ENCODE measurements at regions not wholly inside any gene's neighbourhood (a gene's known extent, or its start where the extent isn't known, plus 50 kb on each side); places are given as distances from the start of the nearest gene placed in this dataset.
"Not testable (repeated sequence)": the region's sequence is repeated elsewhere in the genome, so short reads cannot be mapped to it uniquely, and the experiment has no call there.

- CTCF ChIA-PET: no interaction called here
- no peaks in the 10 kb centered on the region for H3K36me3 ChIP-seq (ENCODE audit: insufficient read depth, low read length)
- no peaks in the 10 kb centered on the region for H3K36me3 Mint-ChIP-seq
These were observed 521.1 kb downstream of the PLOD2 start for GRCh38 chr3:145639875-145640274.

DNA sequence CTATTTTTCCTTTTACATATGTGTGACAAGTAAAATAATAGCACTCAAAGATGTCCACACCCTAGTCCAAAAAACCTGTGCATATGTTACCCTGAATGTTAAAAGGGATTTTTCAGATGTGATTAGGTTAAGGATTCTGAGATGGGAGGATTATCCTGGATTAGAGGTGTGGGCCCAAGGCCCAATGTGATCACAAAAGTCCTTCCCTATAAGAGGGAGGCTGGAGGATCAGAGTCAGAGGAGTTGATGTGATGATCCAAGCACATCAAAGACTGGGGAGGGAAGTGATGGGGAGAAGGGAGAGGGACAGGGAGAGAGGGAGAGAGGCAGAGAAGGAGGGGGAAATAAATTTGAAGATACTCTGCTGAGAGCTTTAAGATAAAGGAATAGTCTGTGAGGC, 512.6 kb downstream of the PLOD2 start:
- no peak for DNase-seq
- no peak overlapping the region for H3K4me3 ChIP-seq (ENCODE audit: low read length)
- peaks cover 4 to 10% (median 6%) of the 10 kb centered on the region in 5 donors for H3K9me3 Mint-ChIP-seq
- H3K27ac Mint-ChIP-seq: no peak overlapping the region
- no peaks in the 10 kb centered on the region for H3K4me1 Mint-ChIP-seq
- no peak overlapping the region for H3K4me3 Mint-ChIP-seq
- ChIA-PET CTCF (no interaction called here), POLR2A (no interaction called here)
- H3K4me1 ChIP-seq (ENCODE audit: insufficient read depth, low read length): no peaks in the 10 kb centered on the region
- no peak overlapping the region for H3K27ac ChIP-seq (ENCODE audit: low read depth, low read length)
- no peaks in the 10 kb centered on the region for H3K27me3 ChIP-seq (ENCODE audit: insufficient read depth, low read length, poor library complexity, severe bottlenecking)
- H3K9me3 ChIP-seq (ENCODE audit: low read length): no peaks in the 10 kb centered on the region
- no peaks in the 10 kb centered on the region for H3K36me3 ChIP-seq (ENCODE audit: insufficient read depth, low read length)
- no peaks in the 10 kb centered on the region for H3K36me3 Mint-ChIP-seq
- no peaks in the 10 kb centered on the region for H3K27me3 Mint-ChIP-seq

More at GRCh38 chr3:145639875-145640274, 521.1 kb downstream of the PLOD2 start:
- H3K27ac ChIP-seq (ENCODE audit: low read depth, low read length): no peak overlapping the region
- H3K9me3 ChIP-seq (ENCODE audit: low read length): no peaks in the 10 kb centered on the region
- H3K4me3 Mint-ChIP-seq: no peak overlapping the region
- H3K4me1 ChIP-seq (ENCODE audit: insufficient read depth, low read length): no peaks in the 10 kb centered on the region
- H3K27me3 ChIP-seq (ENCODE audit: insufficient read depth, low read length, poor library complexity, severe bottlenecking): no peaks in the 10 kb centered on the region
- no peak for DNase-seq
- POLR2A ChIA-PET: no interaction called here
- no peak overlapping the region for H3K27ac Mint-ChIP-seq
- H3K4me1 Mint-ChIP-seq: no peaks in the 10 kb centered on the region
- no peak overlapping the region for H3K4me3 ChIP-seq (ENCODE audit: low read length)
- peaks cover 0 to 23% (median 6%) of the 10 kb centered on the region in 5 donors for H3K9me3 Mint-ChIP-seq
- H3K27me3 Mint-ChIP-seq: no peaks in the 10 kb centered on the region

DNA sequence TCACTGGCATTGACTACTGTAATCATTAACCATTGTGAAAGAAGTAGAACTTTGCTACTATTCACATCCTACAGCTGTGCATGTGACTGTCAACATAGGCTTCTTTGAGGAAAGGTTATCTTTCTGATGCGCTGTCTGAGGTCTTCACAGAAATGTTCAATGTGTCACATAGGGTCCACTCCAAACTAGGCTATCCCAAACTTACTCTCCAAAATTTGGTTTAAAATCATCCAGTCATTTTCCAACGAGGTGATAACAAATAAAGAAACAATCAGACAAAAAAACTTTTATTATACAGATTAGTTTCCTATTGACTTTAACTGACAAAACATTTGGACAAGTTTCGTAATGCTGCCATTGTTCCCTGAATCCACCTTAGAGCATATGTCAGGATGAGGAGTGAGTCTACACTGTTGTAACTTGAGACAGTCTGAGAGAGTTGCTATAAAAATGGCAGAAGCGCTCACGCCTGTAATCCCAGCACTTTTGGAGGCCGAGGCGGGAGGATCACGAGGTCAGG, 511.6 kb downstream of the PLOD2 start:
- Histone ChIP-seq H3K4me1 (ENCODE audit: insufficient read depth, low read length) (no peaks in the 10 kb centered on the region), H3K9me3 (ENCODE audit: low read length) (no peaks in the 10 kb centered on the region), H3K36me3 (ENCODE audit: insufficient read depth, low read length) (no peaks in the 10 kb centered on the region), H3K27ac (ENCODE audit: low read depth, low read length) (no peak overlapping the region), H3K4me3 (ENCODE audit: low read length) (no peak overlapping the region), H3K27me3 (ENCODE audit: insufficient read depth, low read length, poor library complexity, severe bottlenecking) (no peaks in the 10 kb centered on the region)
- Mint-ChIP-seq H3K4me1 (no peaks in the 10 kb centered on the region), H3K27ac (no peak overlapping the region), H3K9me3 (peaks cover 4 to 10% (median 6%) of the 10 kb centered on the region in 5 donors), H3K27me3 (no peaks in the 10 kb centered on the region), H3K36me3 (no peaks in the 10 kb centered on the region), H3K4me3 (no peak overlapping the region)
- no peak for DNase-seq
- CTCF ChIA-PET: no interaction called here
- POLR2A ChIA-PET: no interaction called here

GRCh38 chr3:145650170-145650569, 510.8 kb downstream of the PLOD2 start:
- Histone ChIP-seq H3K36me3 (ENCODE audit: insufficient read depth, low read length) (no peaks in the 10 kb centered on the region), H3K4me1 (ENCODE audit: insufficient read depth, low read length) (no peaks in the 10 kb centered on the region), H3K4me3 (ENCODE audit: low read length) (no peak overlapping the region), H3K27ac (ENCODE audit: low read depth, low read length) (no peak overlapping the region), H3K27me3 (ENCODE audit: insufficient read depth, low read length, poor library complexity, severe bottlenecking) (no peaks in the 10 kb centered on the region), H3K9me3 (ENCODE audit: low read length) (no peaks in the 10 kb centered on the region)
- Mint-ChIP-seq H3K9me3 (peaks cover 3 to 10% (median 6%) of the 10 kb centered on the region in 5 donors), H3K27ac (no peak overlapping the region), H3K4me3 (no peak overlapping the region), H3K4me1 (no peaks in the 10 kb centered on the region), H3K36me3 (no peaks in the 10 kb centered on the region), H3K27me3 (no peaks in the 10 kb centered on the region)
- POLR2A ChIA-PET: no interaction called here
- CTCF ChIA-PET: no interaction called here
- DNase-seq: no peak

GRCh38 chr3:145671121-145671520, 489.9 kb downstream of the PLOD2 start:
- peaks cover 0 to 13% (median 3%) of the 10 kb centered on the region in 5 donors for H3K9me3 Mint-ChIP-seq
- ChIA-PET POLR2A (no interaction called here), CTCF (no interaction called here)
- H3K9me3 ChIP-seq (ENCODE audit: low read length): no peaks in the 10 kb centered on the region
- no peaks in the 10 kb centered on the region for H3K36me3 Mint-ChIP-seq
- no peak for DNase-seq
- H3K27me3 Mint-ChIP-seq: no peaks in the 10 kb centered on the region
- no peaks in the 10 kb centered on the region for H3K27me3 ChIP-seq (ENCODE audit: insufficient read depth, low read length, poor library complexity, severe bottlenecking)
- H3K4me1 ChIP-seq (ENCODE audit: insufficient read depth, low read length): no peaks in the 10 kb centered on the region
- H3K4me1 Mint-ChIP-seq: no peaks in the 10 kb centered on the region
- H3K27ac ChIP-seq (ENCODE audit: low read depth, low read length): no peak overlapping the region
- H3K27ac Mint-ChIP-seq: no peak overlapping the region
- H3K4me3 Mint-ChIP-seq: no peak overlapping the region
- no peaks in the 10 kb centered on the region for H3K36me3 ChIP-seq (ENCODE audit: insufficient read depth, low read length)
- H3K4me3 ChIP-seq (ENCODE audit: low read length): no peak overlapping the region

DNA sequence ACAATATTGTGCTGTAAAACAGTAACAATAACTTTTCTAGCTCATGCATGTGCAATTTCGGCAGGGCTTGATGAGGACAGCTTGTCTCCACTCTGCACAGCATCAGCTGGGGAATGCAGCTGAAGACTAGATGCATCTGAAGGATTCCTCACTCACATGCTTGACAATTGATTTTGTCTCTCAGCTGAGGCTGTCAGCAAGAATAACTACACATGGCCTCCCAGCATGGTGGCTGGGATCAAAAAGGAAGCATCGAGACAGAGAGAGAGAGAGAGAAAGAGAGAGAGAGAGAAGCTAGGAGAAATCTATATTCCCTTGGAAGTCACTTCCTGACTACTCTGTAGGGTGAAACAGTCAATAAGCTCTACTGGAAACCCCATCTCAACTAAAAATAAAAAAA, 487.1 kb downstream of the PLOD2 start:
- Mint-ChIP-seq H3K27ac (no peak overlapping the region), H3K36me3 (no peaks in the 10 kb centered on the region), H3K27me3 (no peaks in the 10 kb centered on the region), H3K4me1 (no peaks in the 10 kb centered on the region), H3K4me3 (no peak overlapping the region), H3K9me3 (peaks cover 0 to 24% (median 4%) of the 10 kb centered on the region in 5 donors)
- H3K27me3 ChIP-seq (ENCODE audit: insufficient read depth, low read length, poor library complexity, severe bottlenecking): no peaks in the 10 kb centered on the region
- no peaks in the 10 kb centered on the region for H3K4me1 ChIP-seq (ENCODE audit: insufficient read depth, low read length)
- no peak overlapping the region for H3K27ac ChIP-seq (ENCODE audit: low read depth, low read length)
- H3K9me3 ChIP-seq (ENCODE audit: low read length): no peaks in the 10 kb centered on the region
- no peaks in the 10 kb centered on the region for H3K36me3 ChIP-seq (ENCODE audit: insufficient read depth, low read length)
- no peak overlapping the region for H3K4me3 ChIP-seq (ENCODE audit: low read length)
- ChIA-PET POLR2A (no interaction called here), CTCF (no interaction called here)
- no peak for DNase-seq

- H3K4me1 Mint-ChIP-seq: no peaks in the 10 kb centered on the region
- POLR2A ChIA-PET: no interaction called here
- no peak overlapping the region for H3K4me3 ChIP-seq (ENCODE audit: low read length)
- peak overlapping the region in 1 of 8 donors; percentile 64 for H3K27ac Mint-ChIP-seq
- H3K27me3 Mint-ChIP-seq: no peaks in the 10 kb centered on the region
- H3K4me1 ChIP-seq (ENCODE audit: insufficient read depth, low read length): no peaks in the 10 kb centered on the region
- no peak for DNase-seq
- no peaks in the 10 kb centered on the region for H3K36me3 ChIP-seq (ENCODE audit: insufficient read depth, low read length)
- peaks cover 0 to 15% (median 4%) of the 10 kb centered on the region in 5 donors for H3K9me3 Mint-ChIP-seq
- H3K9me3 ChIP-seq (ENCODE audit: low read length): no peaks in the 10 kb centered on the region
- no peak overlapping the region for H3K4me3 Mint-ChIP-seq
- no peaks in the 10 kb centered on the region for H3K27me3 ChIP-seq (ENCODE audit: insufficient read depth, low read length, poor library complexity, severe bottlenecking)
- CTCF ChIA-PET: no interaction called here
- H3K27ac ChIP-seq (ENCODE audit: low read depth, low read length): no peak overlapping the region
- no peaks in the 10 kb centered on the region for H3K36me3 Mint-ChIP-seq
These were observed 482.6 kb downstream of the PLOD2 start for GRCh38 chr3:145678401-145678800.

- H3K36me3 Mint-ChIP-seq: no peaks in the 10 kb centered on the region
- CTCF ChIA-PET: no interaction called here
- DNase-seq: no peak
- H3K4me3 Mint-ChIP-seq: no peak overlapping the region
- no peaks in the 10 kb centered on the region for H3K36me3 ChIP-seq (ENCODE audit: insufficient read depth, low read length)
- no peaks in the 10 kb centered on the region for H3K27me3 Mint-ChIP-seq
- POLR2A ChIA-PET: no interaction called here
- peaks cover 2 to 11% (median 4%) of the 10 kb centered on the region in 5 donors for H3K9me3 Mint-ChIP-seq
- no peaks in the 10 kb centered on the region for H3K27me3 ChIP-seq (ENCODE audit: insufficient read depth, low read length, poor library complexity, severe bottlenecking)
- no peak overlapping the region for H3K4me3 ChIP-seq (ENCODE audit: low read length)
- no peaks in the 10 kb centered on the region for H3K4me1 Mint-ChIP-seq
- no peak overlapping the region for H3K27ac Mint-ChIP-seq
- no peaks in the 10 kb centered on the region for H3K4me1 ChIP-seq (ENCODE audit: insufficient read depth, low read length)
- H3K9me3 ChIP-seq (ENCODE audit: low read length): no peaks in the 10 kb centered on the region
- H3K27ac ChIP-seq (ENCODE audit: low read depth, low read length): no peak overlapping the region
These were observed 479.8 kb downstream of the PLOD2 start for GRCh38 chr3:145681181-145681580.

GRCh38 chr3:145687978-145688377, 473.0 kb downstream of the PLOD2 start:
- H3K4me3 Mint-ChIP-seq; H3K27ac ChIP-seq (ENCODE audit: low read depth, low read length); CTCF ChIA-PET; H3K4me3 ChIP-seq (ENCODE audit: low read length); DNase-seq; H3K27me3 ChIP-seq (ENCODE audit: insufficient read depth, low read length, poor library complexity, severe bottlenecking); H3K9me3 ChIP-seq (ENCODE audit: low read length); POLR2A ChIA-PET; H3K36me3 ChIP-seq (ENCODE audit: insufficient read depth, low read length); H3K27ac Mint-ChIP-seq; H3K4me1 ChIP-seq (ENCODE audit: insufficient read depth, low read length); H3K36me3 Mint-ChIP-seq; H3K27me3 Mint-ChIP-seq; H3K4me1 Mint-ChIP-seq; H3K9me3 Mint-ChIP-seq: not testable (repeated sequence)

Data from CD8-positive, alpha-beta memory T cell (primary cell).